PC-9 (cell line): ENCODE measurements at regions not wholly inside any gene's neighbourhood (a gene's known extent, or its start where the extent isn't known, plus 50 kb on each side); places are given as distances from the start of the nearest gene placed in this dataset.

Experiments used
- BruUV-seq: library from RNA; stranded (reverse); fragments of 400-500 nt; replicated peaks from 2 replicates; lab custom pipeline; 2021; lab: Mats Ljungman, UMichigan
- CTCF ChIA-PET: fragments of 300-600 bp; sonication (Branson Sonifier 250); formaldehyde crosslinking; loops from one replicate; lab custom pipeline; 2022; ENCODE audit warnings: antibody characterized with exemption; lab: Charles Lee
- POLR2A ChIA-PET: fragments of 300-600 bp; sonication (Branson Sonifier 250); formaldehyde crosslinking; loops from one replicate; lab custom pipeline; 2022; ENCODE audit warnings: antibody characterized with exemption; ENCODE audit not compliant: unreplicated experiment; lab: Charles Lee
- DNase-seq, 2 experiments: peaks; one replicate each; pipeline versions ENCODE4 v3.0.0 to v3.0.0-alpha.2; 2015 to 2022; ENCODE audit warnings: mixed read lengths in 1 of 2
- H2AFZ ChIP-seq: fragments of 200-600 bp; sonication (generic); 2 replicates; pipeline ENCODE4 v1.8.1; 2017; ENCODE audit warnings: antibody characterized with exemption
- H3F3A ChIP-seq: fragments of 200-600 bp; sonication (generic); 2 replicates; pipeline ENCODE4 v1.8.1; 2017; ENCODE audit warnings: antibody characterized with exemption, mild to moderate bottlenecking, low read depth; ENCODE audit not compliant: insufficient read depth
- H3K27ac ChIP-seq: fragments of 200-600 bp; sonication (generic); 2 replicates; pipeline ENCODE4 v1.6.1; 2016; ENCODE audit warnings: mixed run types
- H3K27me3 ChIP-seq: fragments of 200-600 bp; sonication (generic); 2 replicates; pipeline ENCODE4 v1.6.1; 2016; ENCODE audit warnings: low read depth, mixed run types; ENCODE audit not compliant: insufficient read depth
- H3K36me3 ChIP-seq: fragments of 200-600 bp; sonication (generic); 2 replicates; pipeline ENCODE4 v1.6.1; 2016; ENCODE audit warnings: low read depth, mixed run types
- H3K4me1 ChIP-seq: fragments of 200-600 bp; sonication (generic); replicated peaks from 2 replicates; pipeline ENCODE4 v1.6.1; 2016; ENCODE audit warnings: mixed run types; ENCODE audit not compliant: insufficient read depth
- H3K4me2 ChIP-seq: fragments of 200-600 bp; sonication (generic); 2 replicates; pipeline ENCODE4 v1.6.1; 2017; ENCODE audit warnings: mixed run types
- H3K4me3 ChIP-seq: fragments of 200-600 bp; sonication (generic); 2 replicates; pipeline ENCODE4 v1.6.1; 2016; ENCODE audit warnings: mixed run types
- H3K79me2 ChIP-seq: fragments of 200-600 bp; sonication (generic); 2 replicates; pipeline ENCODE4 v1.6.1; 2017; ENCODE audit warnings: low read depth, mixed run types
- H3K9me2 ChIP-seq: fragments of 200-600 bp; sonication (generic); 2 replicates; pipeline ENCODE4 v1.8.1; 2017; ENCODE audit warnings: mild to moderate bottlenecking; ENCODE audit not compliant: insufficient read depth
- H3K9me3 ChIP-seq: fragments of 200-600 bp; sonication (generic); 2 replicates; pipeline ENCODE4 v1.8.1; 2016; ENCODE audit warnings: low read depth; ENCODE audit not compliant: insufficient read depth
- H4K20me1 ChIP-seq: fragments of 200-600 bp; sonication (generic); 2 replicates; pipeline ENCODE4 v1.8.1; 2017; ENCODE audit not compliant: insufficient read depth
- EZH2 ChIP-seq: fragments of 200-600 bp; sonication (generic); IDR thresholded peaks from 2 replicates; pipeline ENCODE4 v1.8.0; 2017; ENCODE audit warnings: antibody characterized with exemption, low read depth
- intact Hi-C: fragments of 100-400 bp; cut with micrococcal nuclease; formaldehyde crosslinking; loops from one replicate; pipeline ENCODE4 v1.10.0; 2022; ENCODE audit not compliant: unreplicated experiment
- TF ChIP-seq, protein P1 (sequence below): fragments of 200-600 bp; sonication (generic); conservative IDR thresholded peaks from 2 replicates; pipeline ENCODE4 v1.6.1; 2017; ENCODE audit warnings: mixed run types, antibody characterized with exemption, mild to moderate bottlenecking, moderate library complexity

DNA sequence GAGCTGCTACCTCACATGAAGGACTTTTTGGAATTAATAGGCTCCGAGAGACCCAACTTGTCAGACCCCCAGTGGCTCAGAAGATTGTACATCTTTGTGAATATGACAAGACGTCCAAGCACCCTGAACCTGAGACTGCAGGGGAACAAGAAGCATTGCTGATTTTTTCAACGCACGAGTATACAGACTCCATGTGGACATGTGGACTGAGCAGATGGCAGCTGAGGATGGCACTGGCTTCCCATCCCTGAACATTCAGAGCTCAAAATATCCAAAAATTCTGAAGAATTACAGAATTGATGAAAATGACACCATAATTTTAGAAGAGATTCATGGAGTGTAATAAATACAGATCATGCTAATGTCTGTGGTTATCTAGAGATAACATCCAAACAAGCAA is 254.1 kb downstream of the MZT1 start:
- DNase-seq, result no peak
- ChIA-PET CTCF (no interaction called here), POLR2A (no interaction called here)
- BruUV-seq, result no TSS peak
- no peaks in the 10 kb centered on the region for H3K36me3 ChIP-seq
- H3K27me3 ChIP-seq, result no peaks in the 10 kb centered on the region
- no peaks in the 10 kb centered on the region for H3K4me1 ChIP-seq
- H3K9me3 ChIP-seq, result no peaks in the 10 kb centered on the region
- no peaks in the 10 kb centered on the region for H3K79me2 ChIP-seq
- H3K27ac ChIP-seq, result no peak overlapping the region
- H2AFZ ChIP-seq, result no peak overlapping the region
- intact Hi-C loops, result no loop called here
- no peaks in the 10 kb centered on the region for H4K20me1 ChIP-seq
- TF ChIP-seq EZH2, result no peak
- TF ChIP-seq, protein P1, sequence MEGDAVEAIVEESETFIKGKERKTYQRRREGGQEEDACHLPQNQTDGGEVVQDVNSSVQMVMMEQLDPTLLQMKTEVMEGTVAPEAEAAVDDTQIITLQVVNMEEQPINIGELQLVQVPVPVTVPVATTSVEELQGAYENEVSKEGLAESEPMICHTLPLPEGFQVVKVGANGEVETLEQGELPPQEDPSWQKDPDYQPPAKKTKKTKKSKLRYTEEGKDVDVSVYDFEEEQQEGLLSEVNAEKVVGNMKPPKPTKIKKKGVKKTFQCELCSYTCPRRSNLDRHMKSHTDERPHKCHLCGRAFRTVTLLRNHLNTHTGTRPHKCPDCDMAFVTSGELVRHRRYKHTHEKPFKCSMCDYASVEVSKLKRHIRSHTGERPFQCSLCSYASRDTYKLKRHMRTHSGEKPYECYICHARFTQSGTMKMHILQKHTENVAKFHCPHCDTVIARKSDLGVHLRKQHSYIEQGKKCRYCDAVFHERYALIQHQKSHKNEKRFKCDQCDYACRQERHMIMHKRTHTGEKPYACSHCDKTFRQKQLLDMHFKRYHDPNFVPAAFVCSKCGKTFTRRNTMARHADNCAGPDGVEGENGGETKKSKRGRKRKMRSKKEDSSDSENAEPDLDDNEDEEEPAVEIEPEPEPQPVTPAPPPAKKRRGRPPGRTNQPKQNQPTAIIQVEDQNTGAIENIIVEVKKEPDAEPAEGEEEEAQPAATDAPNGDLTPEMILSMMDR, result no peak
- H3K4me2 ChIP-seq, result no peak overlapping the region
- H3K4me3 ChIP-seq, result no peak overlapping the region
- H3K9me2 ChIP-seq, result no peaks in the 10 kb centered on the region; the same call in 1 of the 2 replicates
- H3F3A ChIP-seq, result no peaks in the 10 kb centered on the region

DNA sequence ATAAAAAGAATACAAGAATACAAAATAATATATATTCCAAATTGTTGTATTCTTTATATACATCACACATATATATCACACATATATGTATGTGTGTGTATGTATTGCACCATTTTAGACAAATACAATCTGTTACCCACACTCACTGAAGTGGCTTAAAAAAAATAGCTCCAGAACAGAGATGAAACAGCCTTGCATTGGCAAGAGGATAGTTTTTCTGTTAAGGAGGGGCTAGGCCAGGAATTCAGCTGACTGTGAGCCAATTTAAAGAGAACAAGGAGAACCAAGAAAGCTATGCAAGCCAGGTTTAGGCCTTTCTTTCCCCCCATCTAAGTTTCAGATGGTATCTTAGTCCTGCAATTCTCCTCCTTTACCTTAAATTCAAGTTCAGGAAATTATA is 257.5 kb downstream of the MZT1 start:
- ChIA-PET POLR2A (no interaction called here), CTCF (no interaction called here)
- Histone ChIP-seq H3K4me3 (no peak overlapping the region), H3K27me3 (no peaks in the 10 kb centered on the region), H3K4me2 (no peak overlapping the region), H3K79me2 (no peaks in the 10 kb centered on the region), H3K9me3 (no peaks in the 10 kb centered on the region), H2AFZ (no peak overlapping the region), H3K4me1 (no peaks in the 10 kb centered on the region), H3K9me2 (no peaks in the 10 kb centered on the region; the same call in 1 of the 2 replicates), H4K20me1 (no peaks in the 10 kb centered on the region), H3K36me3 (no peaks in the 10 kb centered on the region), H3K27ac (no peak overlapping the region), H3F3A (no peaks in the 10 kb centered on the region)
- intact Hi-C loops, result no loop called here
- no peak for TF ChIP-seq EZH2
- TF ChIP-seq, protein P1, result no peak
- BruUV-seq, result no TSS peak
- no peak for DNase-seq

DNA sequence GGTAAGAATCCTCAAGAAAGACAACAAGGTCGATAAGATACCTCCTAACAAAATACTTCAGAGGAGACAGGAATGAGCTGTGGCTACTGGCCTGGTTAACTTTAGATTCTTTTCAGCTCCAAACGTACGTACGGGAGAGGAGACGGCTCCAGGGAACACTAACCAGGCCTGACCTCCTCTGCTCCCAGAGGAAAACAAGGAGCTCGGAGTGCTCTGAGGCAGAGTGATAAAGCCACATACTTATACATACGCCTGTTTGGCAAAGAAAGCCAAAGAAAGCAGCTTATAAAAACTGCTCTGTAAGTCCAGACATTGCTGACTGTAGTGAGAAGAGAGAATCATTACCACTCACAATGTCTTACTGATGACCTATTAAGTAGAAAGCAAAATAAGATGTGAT is 263.9 kb downstream of the MZT1 start:
- no peaks in the 10 kb centered on the region for H3K9me3 ChIP-seq
- intact Hi-C loops, result no loop called here

More for the DNA sequence above, 263.9 kb downstream of the MZT1 start:
- no peak overlapping the region for H3K4me2 ChIP-seq
- no peak for DNase-seq
- H2AFZ ChIP-seq, result no peak overlapping the region
- H3K27me3 ChIP-seq, result no peaks in the 10 kb centered on the region
- no peak for TF ChIP-seq EZH2
- TF ChIP-seq, protein P1, result no peak
- H3K4me3 ChIP-seq, result no peak overlapping the region
- no peaks in the 10 kb centered on the region for H3K9me2 ChIP-seq
- no peaks in the 10 kb centered on the region for H3K36me3 ChIP-seq
- no peaks in the 10 kb centered on the region for H3K4me1 ChIP-seq
- ChIA-PET CTCF (no interaction called here), POLR2A (interaction anchor here (0.8 kb wide), 1 partner anchor 929 kb away, joined by 23 read pairs; no protein-coding TSS in a partner anchor)
- no peaks in the 10 kb centered on the region for H3F3A ChIP-seq
- no TSS peak for BruUV-seq
- H4K20me1 ChIP-seq, result no peaks in the 10 kb centered on the region
- H3K79me2 ChIP-seq, result no peaks in the 10 kb centered on the region
- H3K27ac ChIP-seq, result no peak overlapping the region
